H9 (cell line): ENCODE measurements at regions not wholly inside any gene's neighbourhood (a gene's known extent, or its start where the extent isn't known, plus 50 kb on each side); places are given as distances from the start of the nearest gene placed in this dataset.

Experiments used
- DNase-seq: peaks from one replicate; pipeline ENCODE4 v3.0.0-alpha.2; 2017
- H2AFZ ChIP-seq: one replicate; pipeline ENCODE4 v1.6.1; 2013; ENCODE audit warnings: mild to moderate bottlenecking, low read length, control low read depth, moderate library complexity
- H2AK5ac ChIP-seq: 2 replicates; pipeline ENCODE4 v1.6.1; 2013; ENCODE audit warnings: low read length, control low read depth, mixed read lengths; ENCODE audit not compliant: insufficient read length
- H2BK120ac ChIP-seq: one replicate; pipeline ENCODE4 v1.6.1; 2013; ENCODE audit warnings: low read depth, mild to moderate bottlenecking, low read length, control low read depth, inconsistent platforms; ENCODE audit not compliant: poor library complexity, severe bottlenecking
- H2BK12ac ChIP-seq: 2 replicates; pipeline ENCODE4 v1.6.1; 2013; ENCODE audit warnings: low read length, control low read depth, mixed read lengths, low read depth; ENCODE audit not compliant: insufficient read length
- H2BK15ac ChIP-seq: 2 replicates; pipeline ENCODE4 v1.6.1; 2013; ENCODE audit warnings: low read depth, low read length, control low read depth
- H2BK20ac ChIP-seq: one replicate; pipeline ENCODE4 v1.6.1; 2013; ENCODE audit warnings: low read depth, mild to moderate bottlenecking, low read length, control low read depth, inconsistent platforms; ENCODE audit not compliant: poor library complexity, severe bottlenecking
- H2BK5ac ChIP-seq: 2 replicates; pipeline ENCODE4 v1.6.1; 2013; ENCODE audit warnings: low read length, control low read depth, mixed read lengths; ENCODE audit not compliant: insufficient read length
- H3K14ac ChIP-seq: 2 replicates; pipeline ENCODE4 v1.6.1; 2013; ENCODE audit warnings: low read length, control low read depth; ENCODE audit not compliant: insufficient read depth
- H3K18ac ChIP-seq: 2 replicates; pipeline ENCODE4 v1.6.1; 2013; ENCODE audit warnings: low read depth, mild to moderate bottlenecking, mixed read lengths, low read length, control low read depth; ENCODE audit not compliant: insufficient read length
- H3K23ac ChIP-seq: 2 replicates; pipeline ENCODE4 v1.6.1; 2013; ENCODE audit warnings: low read length, control low read depth, mixed read lengths, low read depth; ENCODE audit not compliant: insufficient read length
- H3K23me2 ChIP-seq: 2 replicates; pipeline ENCODE4 v1.6.1; 2013; ENCODE audit warnings: low read depth, mild to moderate bottlenecking, mixed read lengths, low read length, control low read depth; ENCODE audit not compliant: insufficient read length, poor library complexity, severe bottlenecking
- H3K27ac ChIP-seq: 2 replicates; pipeline ENCODE4 v1.5.1; 2013; ENCODE audit warnings: low read length, control low read depth, mixed read lengths, low read depth; ENCODE audit not compliant: insufficient read length
- H3K27me3 ChIP-seq: 2 replicates; pipeline ENCODE4 v1.6.1; 2013; ENCODE audit warnings: low read length, control low read depth, inconsistent platforms; ENCODE audit not compliant: insufficient read depth
- H3K4ac ChIP-seq: 2 replicates; pipeline ENCODE4 v1.6.1; 2013; ENCODE audit warnings: low read depth, mild to moderate bottlenecking, control low read depth, inconsistent platforms, low read length, moderate library complexity
- H3K4me1 ChIP-seq: 2 replicates; pipeline ENCODE4 v1.6.1; 2013; ENCODE audit warnings: low read length, control low read depth, inconsistent platforms; ENCODE audit not compliant: insufficient read depth
- H3K4me2 ChIP-seq: 2 replicates; pipeline ENCODE4 v1.6.1; 2013; ENCODE audit warnings: low read length, control low read depth, mixed read lengths; ENCODE audit not compliant: insufficient read length, insufficient read depth
- H3K56ac ChIP-seq: 2 replicates; pipeline ENCODE4 v1.6.1; 2013; ENCODE audit warnings: low read depth, mild to moderate bottlenecking, mixed read lengths, low read length, control low read depth; ENCODE audit not compliant: insufficient read length
- H3K79me1 ChIP-seq: 2 replicates; pipeline ENCODE4 v1.6.1; 2013; ENCODE audit warnings: low read depth, mild to moderate bottlenecking, moderate library complexity, low read length, control low read depth, inconsistent platforms; ENCODE audit not compliant: insufficient read depth, poor library complexity, severe bottlenecking
- H3K79me2 ChIP-seq: 2 replicates; pipeline ENCODE4 v1.6.1; 2013; ENCODE audit warnings: low read length, control low read depth, inconsistent platforms; ENCODE audit not compliant: insufficient read depth
- H3K9ac ChIP-seq: 2 replicates; pipeline ENCODE4 v1.6.1; 2013; ENCODE audit warnings: low read length, control low read depth, mixed read lengths; ENCODE audit not compliant: insufficient read length; ENCODE audit errors: extremely low read depth
- H3K9me3 ChIP-seq: one replicate; pipeline ENCODE4 v1.6.1; 2013; ENCODE audit warnings: low read depth, low read length, inconsistent platforms; ENCODE audit not compliant: control insufficient read depth
- H3T11ph ChIP-seq: one replicate; pipeline ENCODE4 v1.6.1; 2013; ENCODE audit warnings: mild to moderate bottlenecking, low read length, control low read depth, inconsistent platforms
- H4K20me1 ChIP-seq: one replicate; pipeline ENCODE4 v1.6.1; 2013; ENCODE audit not compliant: control insufficient read depth, insufficient read length, insufficient read depth
- H4K5ac ChIP-seq: 2 replicates; pipeline ENCODE4 v1.6.1; 2013; ENCODE audit warnings: low read depth, mild to moderate bottlenecking, mixed read lengths, low read length, control low read depth; ENCODE audit not compliant: insufficient read length
- H4K8ac ChIP-seq: replicated peaks from 2 replicates; pipeline ENCODE4 v1.6.1; 2013; ENCODE audit warnings: low read length, control low read depth, mixed read lengths, low read depth; ENCODE audit not compliant: insufficient read length
- H4K91ac ChIP-seq: 2 replicates; pipeline ENCODE4 v1.6.1; 2013; ENCODE audit warnings: low read depth, mild to moderate bottlenecking, moderate library complexity, mixed read lengths, low read length, control low read depth; ENCODE audit not compliant: insufficient read length
- H3K27ac Mint-ChIP-seq, 3 experiments: 2 replicates in 2 of 3; 3 replicates in 1 of 3; pipeline ENCODE4 v1.8.0; 2020 to 2021; ENCODE audit warnings: mixed read lengths in 3 of 3, mild to moderate bottlenecking in 1 of 3, moderate library complexity in 1 of 3
- H3K27me3 Mint-ChIP-seq: 2 replicates; pipeline ENCODE4 v1.8.0; 2021; ENCODE audit warnings: low read depth, mild to moderate bottlenecking, moderate library complexity, mixed read lengths
- H3K36me3 Mint-ChIP-seq, 3 experiments: 2 replicates in 2 of 3; 3 replicates in 1 of 3; pipeline ENCODE4 v1.8.0; 2020 to 2021; ENCODE audit warnings: low read depth in 3 of 3, mixed read lengths in 3 of 3; ENCODE audit not compliant: insufficient read depth in 1 of 3
- H3K4me1 Mint-ChIP-seq, 2 experiments: 2 replicates each; pipeline ENCODE4 v1.8.0; 2020; ENCODE audit warnings: mixed read lengths in 2 of 2
- H3K4me3 Mint-ChIP-seq, 2 experiments: 2 replicates in 1 of 2; 3 replicates in 1 of 2; pipeline ENCODE4 v1.8.0; 2020 to 2021; ENCODE audit warnings: mild to moderate bottlenecking in 2 of 2, mixed read lengths in 2 of 2, moderate library complexity in 1 of 2
- H3K9me3 Mint-ChIP-seq, 2 experiments: 2 replicates in 1 of 2; 3 replicates in 1 of 2; pipeline ENCODE4 v1.8.0; 2020; ENCODE audit warnings: mild to moderate bottlenecking in 2 of 2, mixed read lengths in 2 of 2, moderate library complexity in 1 of 2
- CTCF ChIP-seq: fragments of 200-600 bp; sonication (generic); conservative IDR thresholded peaks from 3 replicates; pipeline ENCODE4 v1.8.0; 2021; ENCODE audit warnings: antibody characterized with exemption, mild to moderate bottlenecking
- WGBS: extraction: QIAGEN DNeasy Blood & Tissue Kit; methylation state at CpG from one replicate; pipeline ENCODE4 v1.1.7; 2013; ENCODE audit warnings: missing lambda C conversion rate, low lambda C conversion rate, mixed read lengths; ENCODE audit not compliant: insufficient read length; ENCODE audit errors: extremely low coverage; 5-methylcytosine and 5-hydroxymethylcytosine counted together

- Histone ChIP-seq H3T11ph (no peak overlapping the region), H3K9me3 (no peaks in the 10 kb centered on the region), H3K4me1 (no peaks in the 10 kb centered on the region; the same call in 1 of the 2 replicates), H3K9ac (no peak overlapping the region), H2BK120ac (no peak overlapping the region), H3K79me2 (no peaks in the 10 kb centered on the region), H3K79me1 (no peaks in the 10 kb centered on the region), H3K4ac (no peak overlapping the region), H3K18ac (no peak overlapping the region), H3K23me2 (no peaks in the 10 kb centered on the region), H2BK15ac (no peak overlapping the region), H2AK5ac (no peak overlapping the region), H4K5ac (no peak overlapping the region), H3K27ac (no peak overlapping the region), H4K8ac (no peak overlapping the region), H3K56ac (no peak overlapping the region), H3K14ac (no peak overlapping the region), H2BK12ac (no peak overlapping the region), H4K20me1 (no peaks in the 10 kb centered on the region), H2AFZ (no peak overlapping the region), H2BK5ac (no peak overlapping the region), H3K4me2 (no peak overlapping the region), H2BK20ac (no peak overlapping the region), H3K23ac (no peak overlapping the region), H4K91ac (no peak overlapping the region), H3K27me3 (no peaks in the 10 kb centered on the region)
- WGBS = no CpG with 5 or more reads among the region's 2 CpGs
- Mint-ChIP-seq H3K4me1 (peaks cover 9 to 16% of the 10 kb centered on the region in 2 experiments), H3K27ac (no peak overlapping the region), H3K36me3 (no peaks in the 10 kb centered on the region), H3K4me3 (no peak overlapping the region), H3K9me3 (no peaks in the 10 kb centered on the region; a peak in 1 of 5 replicates), H3K27me3 (no peaks in the 10 kb centered on the region; the same call in 1 of the 2 replicates)
- no peak for TF ChIP-seq CTCF
- no peak for DNase-seq
These were observed 78.3 kb upstream of the ATP11B start for GRCh38 chr3:182715006-182715405.
